Hepatic stellate cell (primary cell): ENCODE measurements at regions not wholly inside any gene's neighbourhood (a gene's known extent, or its start where the extent isn't known, plus 50 kb on each side); places are given as distances from the start of the nearest gene placed in this dataset.
"Not testable (repeated sequence)": the region's sequence is repeated elsewhere in the genome, so short reads cannot be mapped to it uniquely, and the experiment has no call there.

Experiments
- DNase-seq: peaks from one replicate; pipeline ENCODE4 v3.0.0; 2011; ENCODE audit warnings: low spot score

GRCh38 chr2:18980786-18981430 lies 377.5 kb downstream of the OSR1 start:
- DNase-seq = no peak

GRCh38 chr2:18980104-18980785 lies 378.2 kb downstream of the OSR1 start:
- no peak for DNase-seq

- DNase-seq = no peak
Observed at GRCh38 chr2:18977409-18977808, 381.0 kb downstream of the OSR1 start.

GRCh38 chr2:18976168-18976961 lies 382.1 kb downstream of the OSR1 start:
- peak; percentile 14 for DNase-seq

GRCh38 chr2:18975506-18976167 lies 382.8 kb downstream of the OSR1 start:
- DNase-seq = no peak

- DNase-seq = no peak
Observed at GRCh38 chr2:18971628-18972027, 382.3 kb upstream of the NT5C1B start.

- no peak for DNase-seq
Observed at GRCh38 chr2:18971069-18971378, 381.7 kb upstream of the NT5C1B start.

GRCh38 chr2:18966131-18966530 lies 376.8 kb upstream of the NT5C1B start:
- DNase-seq = no peak

- DNase-seq = not testable (repeated sequence)
Observed at GRCh38 chr2:18963739-18964256, 374.4 kb upstream of the NT5C1B start.

GRCh38 chr2:18961991-18962421 lies 372.6 kb upstream of the NT5C1B start:
- no peak for DNase-seq

GRCh38 chr2:18959952-18960717 lies 370.8 kb upstream of the NT5C1B start:
- DNase-seq = no peak

- no peak for DNase-seq
Observed at GRCh38 chr2:18959200-18959599, 369.8 kb upstream of the NT5C1B start.

- no peak for DNase-seq
Observed at GRCh38 chr2:18957909-18958308, 368.5 kb upstream of the NT5C1B start.

GRCh38 chr2:18950361-18950851 lies 361.0 kb upstream of the NT5C1B start:
- peak; percentile 54 for DNase-seq

GRCh38 chr2:18949871-18950270 lies 360.5 kb upstream of the NT5C1B start:
- DNase-seq = no peak

- DNase-seq = no peak
Observed at GRCh38 chr2:18940184-18940583, 350.8 kb upstream of the NT5C1B start.

GRCh38 chr2:18939740-18940139 lies 350.4 kb upstream of the NT5C1B start:
- DNase-seq = not testable (repeated sequence)

GRCh38 chr2:18934886-18935285 lies 345.5 kb upstream of the NT5C1B start:
- no peak for DNase-seq

GRCh38 chr2:18932853-18933252 lies 343.5 kb upstream of the NT5C1B start:
- no peak for DNase-seq

- DNase-seq = no peak
Observed at GRCh38 chr2:18930971-18931370, 341.6 kb upstream of the NT5C1B start.

- DNase-seq = no peak
Observed at GRCh38 chr2:18927525-18928232, 338.3 kb upstream of the NT5C1B start.
